ENCODE measurements at regions not wholly inside any gene's neighbourhood (a gene's known extent, or its start where the extent isn't known, plus 50 kb on each side); places are given as distances from the start of the nearest gene placed in this dataset.

GRCh38 chr7:114317450-114318098 lies 97.0 kb upstream of the FOXP2 start:
- no peaks in the 10 kb centered on the region for H3K27me3 Mint-ChIP-seq (ENCODE audit: low read depth)
- TF ChIP-seq, protein P1, sequence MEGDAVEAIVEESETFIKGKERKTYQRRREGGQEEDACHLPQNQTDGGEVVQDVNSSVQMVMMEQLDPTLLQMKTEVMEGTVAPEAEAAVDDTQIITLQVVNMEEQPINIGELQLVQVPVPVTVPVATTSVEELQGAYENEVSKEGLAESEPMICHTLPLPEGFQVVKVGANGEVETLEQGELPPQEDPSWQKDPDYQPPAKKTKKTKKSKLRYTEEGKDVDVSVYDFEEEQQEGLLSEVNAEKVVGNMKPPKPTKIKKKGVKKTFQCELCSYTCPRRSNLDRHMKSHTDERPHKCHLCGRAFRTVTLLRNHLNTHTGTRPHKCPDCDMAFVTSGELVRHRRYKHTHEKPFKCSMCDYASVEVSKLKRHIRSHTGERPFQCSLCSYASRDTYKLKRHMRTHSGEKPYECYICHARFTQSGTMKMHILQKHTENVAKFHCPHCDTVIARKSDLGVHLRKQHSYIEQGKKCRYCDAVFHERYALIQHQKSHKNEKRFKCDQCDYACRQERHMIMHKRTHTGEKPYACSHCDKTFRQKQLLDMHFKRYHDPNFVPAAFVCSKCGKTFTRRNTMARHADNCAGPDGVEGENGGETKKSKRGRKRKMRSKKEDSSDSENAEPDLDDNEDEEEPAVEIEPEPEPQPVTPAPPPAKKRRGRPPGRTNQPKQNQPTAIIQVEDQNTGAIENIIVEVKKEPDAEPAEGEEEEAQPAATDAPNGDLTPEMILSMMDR (conservative IDR thresholded peaks at IDR 0.05) = no peak
- no peaks in the 10 kb centered on the region for H3K36me3 Mint-ChIP-seq (ENCODE audit: low read depth)
- no peak overlapping the region for H3K4me3 Mint-ChIP-seq
- no peaks in the 10 kb centered on the region for H3K4me1 Mint-ChIP-seq
- H3K27ac Mint-ChIP-seq (ENCODE audit: unreplicated experiment) = no peak overlapping the region
- no peaks in the 10 kb centered on the region for H3K9me3 Mint-ChIP-seq
- DNase-seq (ENCODE audit: low read depth, low spot score) = no peak

DNA sequence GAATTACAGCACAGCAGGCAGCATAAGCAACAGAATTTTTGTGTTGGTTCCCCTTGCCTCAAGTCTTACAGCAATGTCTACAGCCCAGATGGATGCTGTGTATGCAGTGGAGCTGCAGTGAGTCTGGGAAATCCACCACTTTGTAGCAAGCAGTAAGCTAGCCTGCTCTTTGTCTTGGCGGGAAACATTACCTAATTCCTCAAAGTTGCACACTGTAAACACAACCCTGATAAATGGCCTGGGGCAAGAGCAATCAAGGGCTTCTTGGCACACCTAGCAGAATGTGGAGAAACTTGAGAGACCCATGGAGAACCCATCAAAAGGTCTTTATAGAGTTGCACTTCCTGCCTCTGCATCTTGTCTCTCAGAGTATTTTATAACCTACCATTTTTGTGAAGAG lies 102.0 kb upstream of the FOXP2 start:
- Mint-ChIP-seq H3K4me1 (no peaks in the 10 kb centered on the region), H3K27me3 (ENCODE audit: low read depth) (peaks cover 1% of the 10 kb centered on the region), H3K36me3 (ENCODE audit: low read depth) (no peaks in the 10 kb centered on the region), H3K9me3 (no peaks in the 10 kb centered on the region), H3K4me3 (no peak overlapping the region), H3K27ac (ENCODE audit: unreplicated experiment) (no peak overlapping the region)
- TF ChIP-seq, protein P1 (conservative IDR thresholded peaks at IDR 0.05) = no peak
- no peak for DNase-seq (ENCODE audit: low read depth, low spot score)

DNA sequence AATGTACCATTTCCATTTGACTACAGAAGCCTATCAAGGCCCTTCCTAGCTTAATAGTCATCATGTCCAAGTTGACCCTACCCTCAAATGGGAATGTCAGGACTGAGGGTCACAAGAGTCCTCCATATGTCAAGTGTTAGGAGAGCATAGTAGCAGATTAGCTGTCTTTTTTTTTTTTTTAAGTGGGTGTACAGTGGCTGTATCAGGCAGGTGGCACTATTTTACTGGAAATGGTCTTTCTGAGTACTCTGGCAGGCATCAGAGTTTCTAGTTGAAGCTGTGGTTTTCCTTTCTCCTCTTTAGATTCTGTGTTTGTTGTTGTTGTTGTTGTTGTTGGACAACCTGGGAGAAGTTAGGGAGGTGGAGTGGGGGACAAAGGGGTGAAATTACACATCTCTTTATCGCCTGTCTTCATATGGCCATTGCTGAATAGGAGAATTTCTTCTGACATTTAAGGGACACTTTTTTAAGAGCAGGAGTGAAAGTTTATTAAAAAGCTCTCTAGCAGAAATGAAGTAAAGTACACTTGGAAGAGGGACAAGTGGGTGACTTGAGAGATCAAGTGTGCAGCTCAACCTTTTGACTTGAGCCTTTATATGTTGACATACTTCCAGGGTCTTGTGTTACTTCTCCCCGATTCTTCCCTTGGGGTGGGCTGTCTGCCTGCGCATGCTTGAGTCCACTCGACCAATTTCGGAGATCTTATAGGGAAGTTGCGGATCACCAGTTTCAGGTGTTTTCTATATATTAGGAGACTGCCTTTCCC lies 104.1 kb upstream of the FOXP2 start:
- peaks cover 4% of the 10 kb centered on the region for H3K27me3 Mint-ChIP-seq (ENCODE audit: low read depth)
- DNase-seq (ENCODE audit: low read depth, low spot score) = no peak
- H3K4me1 Mint-ChIP-seq = no peaks in the 10 kb centered on the region
- H3K36me3 Mint-ChIP-seq (ENCODE audit: low read depth) = no peaks in the 10 kb centered on the region
- TF ChIP-seq, protein P1 (conservative IDR thresholded peaks at IDR 0.05) = no peak
- no peak overlapping the region for H3K4me3 Mint-ChIP-seq
- H3K27ac Mint-ChIP-seq (ENCODE audit: unreplicated experiment) = no peak overlapping the region
- no peaks in the 10 kb centered on the region for H3K9me3 Mint-ChIP-seq

DNA sequence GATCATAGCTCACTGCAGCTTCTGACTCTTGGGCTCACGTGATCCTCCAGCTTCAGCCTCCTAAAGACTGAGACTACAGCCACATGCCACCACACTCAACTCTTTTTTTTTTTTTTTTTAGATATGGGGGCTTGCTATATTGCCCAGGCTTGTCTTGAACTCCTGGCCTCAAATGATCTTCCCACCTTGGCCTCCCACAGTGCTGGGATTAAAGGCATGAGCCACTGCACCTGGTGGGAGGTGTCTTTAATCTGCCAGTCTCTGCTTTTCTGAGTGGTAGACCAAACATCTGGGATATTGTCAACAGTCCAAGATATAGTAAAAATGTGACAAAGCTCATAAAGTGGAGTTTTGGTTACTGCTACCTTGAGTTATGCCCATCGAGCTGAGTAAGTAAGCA lies 104.9 kb upstream of the FOXP2 start:
- no peak overlapping the region for H3K27ac Mint-ChIP-seq (ENCODE audit: unreplicated experiment)
- TF ChIP-seq, protein P1 (conservative IDR thresholded peaks at IDR 0.05) = no peak
- H3K36me3 Mint-ChIP-seq (ENCODE audit: low read depth) = no peaks in the 10 kb centered on the region
- H3K9me3 Mint-ChIP-seq = no peaks in the 10 kb centered on the region
- H3K27me3 Mint-ChIP-seq (ENCODE audit: low read depth) = peaks cover 4% of the 10 kb centered on the region
- H3K4me1 Mint-ChIP-seq = no peaks in the 10 kb centered on the region
- DNase-seq (ENCODE audit: low read depth, low spot score) = no peak
- H3K4me3 Mint-ChIP-seq = no peak overlapping the region

DNA sequence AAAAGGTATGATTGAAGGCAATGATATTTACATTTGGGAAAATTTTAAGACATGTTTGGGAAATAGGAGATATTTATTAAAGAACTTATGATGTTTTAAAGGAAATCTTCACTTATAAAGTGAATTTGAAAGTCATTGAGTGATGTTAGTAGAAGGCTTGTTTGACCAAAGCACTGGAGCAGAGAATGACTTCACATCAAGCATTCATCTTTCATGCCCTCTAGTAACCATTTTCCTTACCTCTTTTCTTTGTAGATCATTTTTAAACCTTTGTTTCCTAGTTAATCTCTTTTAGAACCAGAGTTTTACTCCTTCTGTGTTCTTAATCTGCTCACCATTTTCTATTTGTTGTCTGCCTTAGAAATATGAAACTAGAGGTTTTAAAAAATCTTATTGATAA lies 111.3 kb upstream of the FOXP2 start:
- H3K27ac Mint-ChIP-seq (ENCODE audit: unreplicated experiment) = no peak overlapping the region
- DNase-seq (ENCODE audit: low read depth, low spot score) = no peak
- H3K4me1 Mint-ChIP-seq = no peaks in the 10 kb centered on the region
- TF ChIP-seq, protein P1 (conservative IDR thresholded peaks at IDR 0.05) = no peak
- no peak overlapping the region for H3K4me3 Mint-ChIP-seq
- no peaks in the 10 kb centered on the region for H3K36me3 Mint-ChIP-seq (ENCODE audit: low read depth)
- H3K9me3 Mint-ChIP-seq = no peaks in the 10 kb centered on the region
- H3K27me3 Mint-ChIP-seq (ENCODE audit: low read depth) = peaks cover 4% of the 10 kb centered on the region
